DOHH2 (cell line): ENCODE measurements at regions not wholly inside any gene's neighbourhood (a gene's known extent, or its start where the extent isn't known, plus 50 kb on each side); places are given as distances from the start of the nearest gene placed in this dataset.

ENCODE experiments used
- EZH2phosphoT487 ChIP-seq: fragments of 200-600 bp; sonication (generic); IDR thresholded peaks from 2 replicates; pipeline ENCODE4 v1.6.1; 2017; ENCODE audit warnings: borderline replicate concordance, mild to moderate bottlenecking, antibody characterized with exemption, low read length, moderate library complexity, mixed read lengths
- TF ChIP-seq, protein P1 (sequence below): fragments of 200-600 bp; sonication (generic); IDR thresholded peaks from one replicate; pipeline ENCODE4 v1.5.1; 2014; ENCODE audit warnings: antibody characterized with exemption, mild to moderate bottlenecking, low read depth, low read length; ENCODE audit not compliant: poor library complexity, severe bottlenecking

DNA sequence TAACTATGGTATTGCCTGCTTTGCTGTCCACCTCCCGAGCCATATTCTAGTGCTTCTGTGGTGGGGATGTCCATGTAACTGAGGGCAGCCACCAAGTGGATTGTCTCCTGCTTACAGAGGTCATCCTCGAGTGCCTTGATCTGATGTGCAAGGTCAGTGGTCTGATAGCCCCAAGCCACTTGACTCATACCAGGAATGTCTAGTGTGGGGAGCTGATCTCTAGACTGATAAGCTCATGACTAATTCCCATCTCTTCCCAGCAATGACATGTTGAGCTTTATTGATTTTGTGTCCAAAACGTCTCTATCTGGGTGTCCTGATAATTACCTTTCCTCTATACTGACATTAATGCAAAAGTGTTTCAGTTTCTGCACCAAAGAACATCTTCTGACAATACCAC, 168.4 kb upstream of the WDR1 start:
- TF ChIP-seq, protein P1, sequence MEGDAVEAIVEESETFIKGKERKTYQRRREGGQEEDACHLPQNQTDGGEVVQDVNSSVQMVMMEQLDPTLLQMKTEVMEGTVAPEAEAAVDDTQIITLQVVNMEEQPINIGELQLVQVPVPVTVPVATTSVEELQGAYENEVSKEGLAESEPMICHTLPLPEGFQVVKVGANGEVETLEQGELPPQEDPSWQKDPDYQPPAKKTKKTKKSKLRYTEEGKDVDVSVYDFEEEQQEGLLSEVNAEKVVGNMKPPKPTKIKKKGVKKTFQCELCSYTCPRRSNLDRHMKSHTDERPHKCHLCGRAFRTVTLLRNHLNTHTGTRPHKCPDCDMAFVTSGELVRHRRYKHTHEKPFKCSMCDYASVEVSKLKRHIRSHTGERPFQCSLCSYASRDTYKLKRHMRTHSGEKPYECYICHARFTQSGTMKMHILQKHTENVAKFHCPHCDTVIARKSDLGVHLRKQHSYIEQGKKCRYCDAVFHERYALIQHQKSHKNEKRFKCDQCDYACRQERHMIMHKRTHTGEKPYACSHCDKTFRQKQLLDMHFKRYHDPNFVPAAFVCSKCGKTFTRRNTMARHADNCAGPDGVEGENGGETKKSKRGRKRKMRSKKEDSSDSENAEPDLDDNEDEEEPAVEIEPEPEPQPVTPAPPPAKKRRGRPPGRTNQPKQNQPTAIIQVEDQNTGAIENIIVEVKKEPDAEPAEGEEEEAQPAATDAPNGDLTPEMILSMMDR = no peak
- TF ChIP-seq EZH2phosphoT487 = no peak
